ENCODE measurements at regions not wholly inside any gene's neighbourhood (a gene's known extent, or its start where the extent isn't known, plus 50 kb on each side); places are given as distances from the start of the nearest gene placed in this dataset.

- Histone ChIP-seq H2AFZ (no peak overlapping the region), H3K9ac (no peak overlapping the region), H3K27ac (no peak overlapping the region), H3K27me3 (ENCODE audit: control insufficient read depth, insufficient read depth, low read length) (no peaks in the 10 kb centered on the region), H3K9me3 (ENCODE audit: control insufficient read depth, low read length) (no peaks in the 10 kb centered on the region), H3K4me2 (ENCODE audit: low read length) (no peak overlapping the region), H3K4me3 (ENCODE audit: low read depth, low read length) (no peak overlapping the region), H3K4me1 (no peaks in the 10 kb centered on the region), H3K36me3 (ENCODE audit: control insufficient read depth, insufficient read depth, low read length) (no peaks in the 10 kb centered on the region), H3K79me2 (no peaks in the 10 kb centered on the region)
- TF ChIP-seq CTCF (IDR thresholded peaks at IDR 0.05), result no peak
Measured at GRCh38 chr13:80860845-80861244, 519.9 kb upstream of the SPRY2 start.

GRCh38 chr13:80858131-80858530, 517.2 kb upstream of the SPRY2 start:
- H3K27me3 ChIP-seq (ENCODE audit: control insufficient read depth, insufficient read depth, low read length), result no peaks in the 10 kb centered on the region

GRCh38 chr13:80857321-80857720, 516.4 kb upstream of the SPRY2 start:
- no peak overlapping the region for H3K27ac ChIP-seq
- no peak overlapping the region for H3K9ac ChIP-seq
- H3K79me2 ChIP-seq, result no peaks in the 10 kb centered on the region
- H3K27me3 ChIP-seq (ENCODE audit: control insufficient read depth, insufficient read depth, low read length), result no peaks in the 10 kb centered on the region
- no peaks in the 10 kb centered on the region for H3K9me3 ChIP-seq (ENCODE audit: control insufficient read depth, low read length)
- no peak for TF ChIP-seq CTCF (IDR thresholded peaks at IDR 0.05)
- no peak overlapping the region for H3K4me3 ChIP-seq (ENCODE audit: low read depth, low read length)
- H2AFZ ChIP-seq, result no peak overlapping the region
- no peak overlapping the region for H3K4me2 ChIP-seq (ENCODE audit: low read length)
- H3K4me1 ChIP-seq, result no peaks in the 10 kb centered on the region
- no peaks in the 10 kb centered on the region for H3K36me3 ChIP-seq (ENCODE audit: control insufficient read depth, insufficient read depth, low read length)

More at GRCh38 chr13:80858131-80858530, 517.2 kb upstream of the SPRY2 start:
- H3K4me2 ChIP-seq (ENCODE audit: low read length), result no peak overlapping the region
- no peak overlapping the region for H3K27ac ChIP-seq
- no peaks in the 10 kb centered on the region for H3K36me3 ChIP-seq (ENCODE audit: control insufficient read depth, insufficient read depth, low read length)
- H2AFZ ChIP-seq, result no peak overlapping the region
- H3K9me3 ChIP-seq (ENCODE audit: control insufficient read depth, low read length), result no peaks in the 10 kb centered on the region
- H3K4me3 ChIP-seq (ENCODE audit: low read depth, low read length), result no peak overlapping the region
- no peaks in the 10 kb centered on the region for H3K79me2 ChIP-seq
- no peaks in the 10 kb centered on the region for H3K4me1 ChIP-seq
- H3K9ac ChIP-seq, result no peak overlapping the region
- TF ChIP-seq CTCF (IDR thresholded peaks at IDR 0.05), result no peak

GRCh38 chr13:80850771-80851170, 509.8 kb upstream of the SPRY2 start:
- no peaks in the 10 kb centered on the region for H3K9me3 ChIP-seq (ENCODE audit: control insufficient read depth, low read length)
- no peak overlapping the region for H3K4me3 ChIP-seq (ENCODE audit: low read depth, low read length)
- H3K27ac ChIP-seq, result no peak overlapping the region
- no peak overlapping the region for H2AFZ ChIP-seq
- H3K9ac ChIP-seq, result no peak overlapping the region
- TF ChIP-seq CTCF (IDR thresholded peaks at IDR 0.05), result no peak
- no peaks in the 10 kb centered on the region for H3K4me1 ChIP-seq
- no peak overlapping the region for H3K4me2 ChIP-seq (ENCODE audit: low read length)
- no peaks in the 10 kb centered on the region for H3K79me2 ChIP-seq
- no peaks in the 10 kb centered on the region for H3K27me3 ChIP-seq (ENCODE audit: control insufficient read depth, insufficient read depth, low read length)
- no peaks in the 10 kb centered on the region for H3K36me3 ChIP-seq (ENCODE audit: control insufficient read depth, insufficient read depth, low read length)

GRCh38 chr13:80844164-80844563, 503.2 kb upstream of the SPRY2 start:
- Histone ChIP-seq H3K4me1 (no peaks in the 10 kb centered on the region), H3K79me2 (no peaks in the 10 kb centered on the region), H3K4me3 (ENCODE audit: low read depth, low read length) (no peak overlapping the region), H3K27me3 (ENCODE audit: control insufficient read depth, insufficient read depth, low read length) (no peaks in the 10 kb centered on the region), H3K4me2 (ENCODE audit: low read length) (no peak overlapping the region), H3K9me3 (ENCODE audit: control insufficient read depth, low read length) (no peaks in the 10 kb centered on the region), H3K9ac (no peak overlapping the region), H3K36me3 (ENCODE audit: control insufficient read depth, insufficient read depth, low read length) (no peaks in the 10 kb centered on the region), H3K27ac (no peak overlapping the region), H2AFZ (no peak overlapping the region)
- no peak for TF ChIP-seq CTCF (IDR thresholded peaks at IDR 0.05)
